ENCODE measurements at regions not wholly inside any gene's neighbourhood (a gene's known extent, or its start where the extent isn't known, plus 50 kb on each side); places are given as distances from the start of the nearest gene placed in this dataset.
"Not testable (repeated sequence)": the region's sequence is repeated elsewhere in the genome, so short reads cannot be mapped to it uniquely, and the experiment has no call there.

DNA sequence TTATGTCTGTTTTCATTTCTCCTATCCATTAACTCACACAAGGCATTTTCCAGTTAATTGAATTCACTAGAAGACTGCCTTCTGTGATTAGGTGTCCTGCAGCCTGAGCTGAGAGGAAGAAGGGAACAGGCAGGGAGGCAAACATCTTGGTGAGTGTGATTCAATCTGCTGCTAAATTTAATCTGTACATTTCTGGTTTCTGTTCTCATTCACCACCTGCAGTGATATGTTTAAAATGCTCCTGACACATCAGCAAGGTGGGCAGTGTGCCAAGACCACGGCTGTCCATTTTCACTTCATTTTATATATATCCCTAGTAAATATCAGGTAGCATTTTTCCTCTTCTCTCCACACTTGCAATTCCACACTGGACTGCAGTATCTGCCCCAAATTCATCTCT lies 416.5 kb downstream of the TMEM135 start:
- DNase-seq: no peak

DNA sequence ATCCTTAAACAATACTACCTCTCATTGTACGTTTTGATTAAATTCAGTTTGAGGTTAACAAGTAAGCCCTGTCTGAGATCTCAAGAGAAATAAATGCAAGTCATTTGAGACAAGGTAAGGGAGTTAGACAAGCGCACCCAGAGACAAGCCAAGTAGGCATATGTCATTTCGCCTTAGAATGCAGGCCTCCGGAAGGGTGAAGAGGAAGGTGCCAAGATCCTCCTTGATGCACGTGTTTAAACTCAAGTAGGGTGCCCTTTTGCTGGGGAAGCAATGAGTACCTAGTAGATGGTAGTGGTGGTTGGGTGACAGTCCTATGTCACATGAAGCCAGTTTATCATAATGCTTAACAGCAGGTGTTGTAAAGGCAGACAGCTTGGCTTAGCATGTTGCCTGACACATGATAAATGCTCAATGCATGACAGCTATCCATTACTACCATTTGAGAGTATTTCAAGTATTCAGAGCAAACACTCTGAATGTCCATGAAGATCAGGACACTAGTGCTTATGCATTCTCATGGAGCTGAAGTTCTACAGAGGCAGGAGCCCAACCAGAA lies 415.9 kb downstream of the TMEM135 start:
- DNase-seq: no peak

DNA sequence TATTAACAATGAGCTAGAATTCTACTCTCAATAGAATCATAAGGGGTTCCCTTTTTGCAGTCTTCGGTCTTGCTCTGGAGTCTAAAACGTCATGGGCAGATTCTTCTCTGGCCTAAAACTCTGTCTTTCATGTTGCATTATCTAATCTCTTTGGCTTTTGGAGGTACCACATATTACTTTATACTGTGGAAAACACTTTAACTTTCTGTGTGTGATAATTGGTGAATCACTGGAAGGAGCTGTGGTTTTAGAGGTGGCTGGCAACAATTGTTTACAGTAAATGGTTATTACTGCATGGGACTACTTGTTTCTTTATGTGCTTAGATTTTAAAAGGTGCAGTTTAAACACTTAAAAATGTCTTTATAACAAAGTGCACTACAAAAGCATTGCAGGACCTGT lies 414.3 kb downstream of the TMEM135 start:
- DNase-seq: not testable (repeated sequence)

DNA sequence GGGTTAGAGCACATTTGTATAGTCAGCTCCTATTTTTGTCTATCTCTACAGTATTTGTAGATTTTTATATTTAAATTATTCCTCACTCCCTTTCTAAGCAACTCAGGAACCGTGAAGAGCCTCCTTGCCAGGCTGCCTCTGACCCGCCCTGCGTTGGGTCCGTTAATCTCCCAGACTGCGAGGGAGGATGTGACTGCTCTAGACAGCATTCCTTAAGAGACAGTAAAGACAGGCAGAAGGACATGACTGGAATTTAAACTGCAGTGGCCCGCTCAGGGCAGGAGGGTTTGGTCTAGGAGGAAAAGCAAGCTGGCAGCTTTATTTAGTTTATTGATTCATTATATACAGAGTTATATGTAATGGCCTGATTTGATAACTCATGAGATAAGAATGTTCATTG lies 413.7 kb downstream of the TMEM135 start:
- DNase-seq: no peak

DNA sequence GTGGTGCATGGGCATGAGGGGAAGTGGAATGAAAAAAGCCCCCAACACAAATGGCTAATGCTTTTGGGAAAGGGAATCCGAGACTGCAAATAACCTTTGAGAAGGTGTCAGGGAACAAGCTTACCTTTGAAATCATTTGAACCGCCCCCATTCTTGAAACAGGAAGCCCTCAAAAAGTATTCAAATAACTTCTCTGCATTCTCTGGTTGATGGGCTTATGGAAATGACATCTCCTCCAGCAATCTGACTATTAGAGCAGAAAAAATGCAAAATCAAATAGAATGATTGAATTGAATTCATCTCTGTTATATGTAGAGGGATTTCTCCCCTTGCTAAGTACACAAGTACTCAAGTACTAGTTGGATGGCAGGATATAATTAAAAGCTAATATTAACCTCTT lies 409.9 kb downstream of the TMEM135 start:
- DNase-seq: peak; percentile 44

DNA sequence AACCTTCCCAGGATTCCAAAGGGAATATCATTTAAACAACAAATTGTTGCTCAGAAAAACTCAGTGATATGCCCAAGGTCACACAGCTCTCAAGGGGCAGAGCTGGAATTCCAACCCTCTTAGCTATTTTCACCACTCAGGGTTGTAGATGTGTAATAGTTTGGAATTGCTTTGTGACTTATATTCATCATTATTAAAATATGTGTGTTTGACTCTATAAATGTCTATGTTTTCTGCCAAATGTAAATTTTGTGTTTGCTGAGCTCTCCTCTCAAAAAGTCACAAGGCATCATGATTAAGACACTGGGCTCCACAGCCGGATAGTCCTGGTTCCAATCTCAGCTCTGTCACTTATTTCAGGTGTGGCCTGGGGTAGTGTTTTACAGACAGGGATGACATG lies 407.3 kb downstream of the TMEM135 start:
- no peak for DNase-seq

DNA sequence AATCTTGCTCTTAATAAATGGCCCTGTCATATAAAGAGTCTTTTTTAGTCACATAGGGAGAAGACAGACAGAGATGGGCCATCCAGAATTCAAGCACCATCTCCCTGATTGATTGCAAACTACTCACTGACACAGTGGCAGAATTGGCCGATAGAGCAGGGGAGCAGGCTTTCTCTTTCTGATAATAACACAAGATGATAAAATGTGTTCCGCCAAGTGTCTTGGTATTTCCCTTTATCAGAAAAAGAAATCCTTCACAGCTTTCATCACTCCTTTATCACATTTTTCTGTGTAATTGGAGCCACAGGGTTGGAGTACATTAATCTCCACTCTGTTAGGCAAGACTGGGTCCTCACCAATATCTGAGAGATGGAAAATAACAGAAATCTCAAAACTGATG lies 406.0 kb downstream of the TMEM135 start:
- DNase-seq: no peak

DNA sequence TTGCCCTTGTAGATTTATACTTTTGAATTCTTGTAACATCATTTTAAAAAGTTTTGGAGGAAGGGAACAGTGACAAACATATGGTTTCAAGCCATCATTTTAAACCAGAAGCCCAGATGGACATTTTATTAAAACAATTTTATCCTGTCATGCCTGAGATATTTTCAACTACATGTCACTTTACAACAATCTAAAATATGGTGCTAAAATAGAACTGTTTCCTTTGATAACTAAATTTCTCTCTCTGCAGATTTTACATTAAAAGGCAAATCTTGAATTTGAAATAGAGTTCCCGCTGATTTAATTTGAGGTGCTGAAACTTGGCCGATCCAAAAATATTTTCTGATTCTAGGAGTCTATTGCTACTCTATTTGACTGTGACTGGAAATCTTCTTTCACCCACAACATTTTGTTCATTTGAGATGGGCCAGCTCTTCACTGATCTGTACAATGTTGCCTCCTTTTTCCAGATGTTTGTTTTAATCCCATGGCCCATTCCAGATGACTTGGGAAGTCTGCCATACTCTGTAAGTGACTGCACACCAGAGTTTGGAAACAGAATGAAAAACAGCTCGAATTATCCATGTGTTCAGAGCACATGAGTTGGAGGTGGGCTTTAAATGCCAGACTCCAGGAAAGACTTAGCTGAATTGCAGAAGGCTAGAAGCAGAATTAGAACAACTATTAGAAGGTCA lies 402.5 kb downstream of the TMEM135 start:
- DNase-seq: no peak

DNA sequence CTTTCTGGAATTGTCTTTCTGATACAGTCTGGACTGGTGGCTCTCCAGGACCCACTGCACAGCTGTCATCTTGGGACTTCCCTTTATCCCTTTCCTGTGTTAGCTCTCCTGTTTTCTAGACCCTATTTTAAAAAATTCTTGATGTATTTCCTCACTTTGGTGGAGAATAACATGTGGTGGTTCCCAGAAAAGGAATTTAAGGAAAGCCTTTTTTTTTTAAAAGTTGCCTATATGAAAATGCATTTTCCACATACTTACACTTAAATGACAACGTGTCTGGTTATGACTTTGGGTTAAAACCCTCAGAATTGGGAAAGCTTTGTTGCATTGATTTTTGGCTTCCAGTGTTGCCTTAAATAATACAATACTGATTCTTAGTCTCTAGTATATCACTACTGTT lies 400.7 kb downstream of the TMEM135 start:
- no peak for DNase-seq

DNA sequence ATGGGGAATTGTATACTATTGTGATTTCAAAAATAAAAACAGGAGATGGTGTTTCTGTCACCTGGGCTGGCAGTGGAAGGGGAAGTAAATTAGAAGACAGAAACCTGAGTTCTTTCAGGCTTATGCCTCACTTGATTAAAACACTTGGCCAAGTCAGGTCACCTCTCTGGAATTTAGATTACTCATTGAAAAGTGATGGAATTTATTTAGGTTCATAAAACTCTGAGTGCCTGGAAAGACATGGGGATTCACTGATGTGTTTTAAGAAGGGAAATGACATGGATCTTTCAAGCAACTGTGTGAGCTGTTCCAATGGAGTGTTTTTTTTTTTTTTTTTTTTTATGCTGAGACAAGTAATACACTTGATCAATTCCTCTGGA lies 400.1 kb downstream of the TMEM135 start:
- no peak for DNase-seq

DNA sequence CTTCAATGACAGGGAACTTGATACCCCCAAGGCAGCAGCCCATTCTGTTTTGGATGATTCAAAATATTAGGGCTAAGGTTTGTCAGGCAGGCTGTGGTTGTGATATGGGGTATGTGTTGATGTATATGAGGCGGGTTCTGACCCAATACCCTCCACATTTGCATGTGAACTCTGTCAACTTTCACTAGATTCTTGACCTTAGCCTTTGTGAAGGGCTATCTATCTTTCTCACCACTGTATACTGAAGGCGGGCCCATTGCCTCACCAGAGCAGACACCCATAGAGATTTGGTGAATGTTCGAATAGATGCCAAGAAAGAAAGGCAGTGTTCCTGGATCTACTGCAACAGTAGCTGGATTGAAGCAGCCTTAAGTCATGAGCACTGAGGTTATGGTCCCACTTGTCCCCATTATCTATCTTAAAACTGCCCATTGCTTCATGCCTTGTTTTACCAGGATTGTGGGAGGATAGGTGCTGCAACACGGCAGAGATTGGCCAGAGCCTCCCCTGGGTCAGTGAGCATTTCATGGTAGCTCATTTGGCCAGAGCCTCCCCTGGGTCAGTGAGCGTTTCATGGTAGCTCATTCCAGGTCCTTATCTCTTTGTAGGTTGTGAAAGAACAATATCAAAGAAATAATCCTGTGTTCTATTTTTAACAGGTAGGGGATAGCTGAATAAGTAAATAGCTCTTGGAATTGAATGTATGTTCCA lies 399.6 kb downstream of the TMEM135 start:
- no peak for DNase-seq

DNA sequence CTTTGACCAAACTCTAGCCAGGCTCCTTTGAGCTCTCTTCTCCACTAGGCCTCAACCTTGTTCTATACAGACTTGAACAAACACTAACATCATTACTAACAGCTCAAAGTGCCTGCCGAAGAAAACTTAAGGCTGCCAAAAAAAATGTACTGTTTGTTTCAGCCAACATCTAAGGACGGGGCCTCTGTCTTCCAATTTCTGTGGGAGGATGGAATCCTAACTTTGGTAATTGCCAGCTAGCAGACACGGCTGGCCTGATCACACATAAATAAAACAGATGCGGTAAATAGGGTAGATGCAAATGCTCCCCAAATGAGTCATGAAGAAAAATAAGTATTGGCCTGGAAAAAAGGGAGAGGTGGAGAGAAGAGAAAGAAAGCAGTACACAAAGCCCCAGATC lies 394.3 kb downstream of the TMEM135 start:
- DNase-seq: no peak

DNA sequence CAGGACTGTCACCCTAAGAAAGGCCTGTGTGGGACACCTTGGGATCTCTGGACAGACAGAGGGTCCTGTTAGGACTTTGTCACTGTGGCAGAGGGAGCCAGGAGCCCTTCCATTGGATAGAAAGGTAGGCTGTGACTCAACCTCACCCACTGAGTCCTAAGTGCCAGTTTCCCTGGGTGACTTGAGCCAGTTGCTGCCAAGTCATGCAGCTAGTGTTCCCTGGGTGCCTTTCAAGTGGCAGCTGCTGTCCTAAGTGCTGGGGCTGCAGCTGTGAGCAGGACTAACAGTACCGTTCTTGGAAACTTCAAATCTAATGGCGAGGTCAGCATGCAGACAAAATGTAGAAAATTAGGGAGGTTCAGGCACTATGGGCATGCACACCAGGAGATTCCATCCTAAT lies 393.7 kb downstream of the TMEM135 start:
- DNase-seq: no peak

DNA sequence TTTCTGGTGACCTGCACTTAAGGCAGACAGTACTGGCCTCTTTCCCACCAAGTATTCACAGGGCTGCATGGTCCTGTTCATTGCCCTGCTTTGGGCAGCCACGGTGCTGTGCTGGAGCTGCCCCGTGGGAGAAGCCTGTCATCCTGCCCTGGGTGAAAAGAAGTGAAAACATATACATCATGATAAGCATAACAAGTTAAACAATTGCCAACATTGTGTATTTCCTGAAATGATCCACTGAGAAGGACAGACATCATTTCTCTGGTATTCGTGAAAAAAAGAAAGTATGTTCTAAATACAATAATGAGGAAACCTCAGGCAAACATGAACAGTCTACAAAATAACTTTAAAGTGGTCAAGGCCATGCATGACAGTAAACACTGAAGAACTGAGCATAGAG lies 393.1 kb downstream of the TMEM135 start:
- DNase-seq: no peak

DNA sequence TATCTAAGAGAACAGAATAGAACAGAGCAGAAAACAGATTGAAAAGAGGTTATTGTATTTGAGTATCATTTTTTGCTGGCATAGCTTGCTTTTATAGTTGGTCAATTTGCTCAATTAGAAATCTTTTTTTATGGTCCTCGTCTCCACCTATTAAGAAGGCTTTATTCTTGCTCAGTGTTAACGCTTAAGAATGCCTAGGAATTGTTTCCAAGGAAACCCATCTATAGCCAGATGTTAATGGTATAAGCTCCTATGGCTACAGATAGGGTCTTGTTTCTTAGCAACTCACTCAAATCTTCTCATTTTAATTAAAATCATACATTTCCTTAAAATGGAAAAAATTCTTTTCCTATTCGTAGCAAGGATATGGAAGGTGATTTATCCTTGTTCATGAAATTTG lies 392.3 kb downstream of the TMEM135 start:
- no peak for DNase-seq

DNA sequence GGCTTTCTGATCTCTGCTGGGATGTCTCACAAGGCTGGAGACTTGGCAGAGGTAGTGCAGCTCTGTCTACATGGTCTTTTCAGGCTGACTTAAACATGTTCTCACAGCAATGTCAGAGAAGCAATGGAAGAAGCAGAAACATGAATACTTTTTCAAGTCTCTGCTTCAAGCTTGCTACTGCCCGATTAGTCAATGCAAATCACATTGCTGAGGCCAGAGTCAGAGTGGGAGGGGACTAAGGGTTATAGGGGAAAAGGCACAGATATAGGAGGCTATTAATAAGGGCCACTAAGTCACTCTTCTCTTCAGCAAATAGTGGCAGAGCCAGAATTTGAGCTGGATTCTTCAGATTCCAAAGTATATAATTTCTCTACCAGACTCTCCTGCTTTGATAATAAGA lies 390.5 kb downstream of the TMEM135 start:
- DNase-seq: no peak

DNA sequence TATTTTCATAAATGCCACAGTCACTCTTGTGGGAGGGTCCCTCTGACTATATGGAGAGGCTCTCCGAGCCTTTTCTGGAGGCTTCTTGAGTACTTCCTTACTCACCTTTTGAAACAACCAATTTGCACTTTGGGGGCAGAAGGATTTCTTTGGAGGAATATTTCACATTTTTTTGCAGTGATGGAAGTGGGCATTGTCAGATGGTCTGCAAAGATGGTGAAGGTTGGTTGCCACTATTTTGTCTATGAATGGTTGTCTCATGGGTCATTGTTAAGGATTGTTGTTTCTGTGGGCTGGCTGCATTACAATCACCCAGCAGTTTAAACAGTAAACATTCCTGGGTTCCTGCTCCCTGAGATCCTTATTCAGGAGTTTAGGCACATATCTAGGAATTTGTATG lies 388.2 kb downstream of the TMEM135 start:
- no peak for DNase-seq

DNA sequence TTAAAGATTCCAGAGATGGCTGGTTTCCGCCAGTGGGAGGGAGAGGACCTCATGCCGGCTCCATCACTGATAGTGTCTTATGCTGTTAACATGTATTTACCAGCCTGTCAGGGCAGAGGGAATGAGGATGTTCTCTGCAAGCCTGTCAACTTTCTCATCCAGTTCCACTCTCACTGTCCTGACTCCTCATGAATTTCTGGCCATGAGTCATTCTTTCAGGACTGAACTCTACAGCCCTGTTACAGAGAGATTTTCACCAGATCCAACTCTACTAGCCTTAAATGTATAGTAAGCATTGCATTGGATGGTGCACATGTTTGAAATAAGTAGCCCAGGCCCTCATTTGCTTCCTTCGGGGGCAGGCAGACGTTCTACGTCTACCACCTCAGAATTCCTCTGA lies 387.7 kb downstream of the TMEM135 start:
- DNase-seq: no peak

DNA sequence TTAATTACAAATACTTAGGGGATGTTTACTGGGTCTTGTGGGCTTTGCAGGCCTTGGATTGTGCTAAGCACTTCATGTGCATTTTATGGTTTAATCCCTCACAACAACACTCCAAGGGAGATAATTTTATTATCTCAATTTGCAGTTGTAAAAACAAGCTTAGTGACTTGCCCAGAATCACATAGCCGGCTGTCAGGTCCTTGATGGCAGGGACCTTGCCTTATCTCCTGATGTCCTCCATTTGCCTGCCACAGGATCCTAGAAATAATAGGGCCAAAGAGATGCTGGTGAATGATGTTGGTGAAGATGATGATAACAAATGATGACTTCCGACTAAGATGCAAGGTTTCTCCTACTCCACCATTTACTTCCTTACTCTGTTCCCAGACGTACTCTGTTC lies 385.4 kb downstream of the TMEM135 start:
- no peak for DNase-seq

DNA sequence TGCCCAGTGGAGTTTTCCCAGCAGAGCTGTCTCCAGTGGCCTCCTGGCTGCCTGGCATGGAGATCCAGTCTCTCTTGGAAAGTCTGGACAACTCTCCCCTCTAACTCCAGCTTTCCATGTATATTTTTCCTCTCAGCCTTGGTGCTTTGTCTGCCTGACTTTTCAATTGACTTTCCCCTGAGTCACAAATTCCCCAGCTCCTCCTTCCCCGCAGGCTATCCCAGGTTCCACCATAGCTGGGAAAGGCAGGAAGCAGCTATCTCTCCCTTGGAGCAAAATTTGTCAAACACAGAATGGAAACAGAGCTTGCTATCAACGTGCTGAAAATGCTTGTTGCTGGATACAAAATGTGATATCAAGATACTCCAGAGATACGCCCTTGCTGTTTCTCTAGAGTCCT lies 384.8 kb downstream of the TMEM135 start:
- no peak for DNase-seq

DNA sequence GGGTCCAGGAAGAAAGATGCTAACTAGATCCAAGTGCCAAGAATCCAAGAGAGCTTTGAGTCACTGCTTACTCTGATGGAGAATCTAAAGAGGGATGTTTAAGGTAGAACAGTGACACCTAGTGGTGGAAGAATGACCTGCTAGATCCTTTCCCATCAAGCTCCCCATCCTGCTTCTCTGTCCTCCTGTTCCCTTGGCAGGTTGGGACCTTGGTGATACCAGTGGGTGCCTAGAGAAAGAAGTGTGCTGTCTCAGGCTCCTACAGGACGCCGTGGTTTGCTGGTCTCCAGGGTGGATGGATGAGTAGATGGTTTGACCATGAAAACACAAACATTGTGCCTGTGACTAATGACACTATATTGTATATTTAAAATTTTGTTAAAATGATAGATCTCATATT lies 383.7 kb downstream of the TMEM135 start:
- DNase-seq: peak; percentile 66

DNA sequence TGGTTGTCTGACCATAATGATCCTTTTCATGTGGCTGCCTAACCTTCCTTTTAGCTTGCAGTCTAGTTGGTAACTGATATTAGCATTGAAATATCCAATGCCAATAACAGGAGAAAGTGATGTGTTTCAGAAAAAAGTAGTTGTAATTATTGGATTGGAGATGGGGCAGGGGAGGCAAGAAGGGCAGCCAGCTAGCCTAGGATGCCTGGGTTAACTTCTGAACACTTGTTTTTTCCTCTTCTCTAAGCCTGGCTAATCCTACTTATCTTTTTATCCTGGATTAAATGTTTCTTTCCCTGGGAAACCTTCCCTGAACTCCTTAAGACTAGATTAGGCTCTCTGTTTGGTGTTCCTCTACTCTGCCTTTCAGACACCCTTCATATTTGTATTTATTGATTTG lies 380.2 kb downstream of the TMEM135 start:
- no peak for DNase-seq

DNA sequence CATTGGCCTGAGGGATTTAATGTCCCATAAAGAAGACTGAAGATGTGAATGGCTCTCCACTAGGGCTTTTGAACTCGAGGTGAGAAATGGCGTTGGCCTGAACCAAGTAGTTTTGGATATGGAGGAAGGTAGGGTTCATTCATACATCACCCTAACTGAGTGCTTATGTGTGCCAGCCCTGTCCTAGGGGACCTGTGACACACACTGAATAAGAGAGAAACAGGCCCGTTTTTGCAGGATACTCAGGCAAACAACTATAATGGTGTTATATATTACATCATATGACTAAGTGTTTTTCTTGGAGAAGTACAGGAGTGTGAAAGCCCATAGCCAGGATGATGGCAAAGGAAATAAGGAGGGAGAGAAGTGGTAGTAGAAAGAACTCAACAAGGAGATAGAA lies 368.1 kb downstream of the TMEM135 start:
- no peak for DNase-seq

DNA sequence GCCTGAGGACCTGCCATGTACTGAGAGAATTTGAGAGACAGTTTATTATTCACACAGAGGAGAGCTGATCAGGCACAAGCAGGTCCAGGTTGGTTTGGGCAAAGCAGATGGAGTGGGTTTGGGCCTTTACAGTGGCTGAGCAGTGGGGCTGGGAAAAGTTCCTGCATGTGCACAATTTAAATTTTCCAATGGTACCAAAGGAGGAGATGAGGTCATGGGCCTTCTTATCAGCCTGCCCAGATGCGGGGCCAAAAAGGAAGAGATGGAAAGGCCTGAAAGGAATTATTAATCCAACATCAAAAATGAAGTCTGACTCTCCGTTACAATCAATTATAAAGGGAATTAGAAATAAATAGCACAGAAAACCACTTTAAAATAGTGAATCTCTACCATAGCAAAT lies 367.6 kb downstream of the TMEM135 start:
- DNase-seq: no peak

DNA sequence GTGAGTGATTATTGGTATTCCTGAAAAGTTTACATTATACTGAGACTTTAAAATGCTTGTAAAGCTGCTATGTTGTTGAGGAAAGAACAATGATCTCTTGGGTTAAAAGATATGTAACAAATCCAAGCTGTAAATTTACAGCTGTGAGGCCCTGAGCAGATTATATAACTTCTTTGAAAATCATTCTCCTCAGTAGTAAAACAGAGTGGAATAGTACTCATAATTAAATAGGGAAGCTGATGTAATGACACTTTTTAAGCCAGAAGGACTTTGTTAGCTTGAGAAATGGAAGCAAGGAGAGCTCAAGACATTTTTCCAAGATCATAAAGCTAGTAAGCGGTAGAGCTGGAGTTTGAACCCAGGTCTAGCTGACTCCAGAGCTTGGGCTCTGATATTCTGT lies 363.9 kb downstream of the TMEM135 start:
- no peak for DNase-seq
